Stimulated activated CD4-positive, alpha-beta T cell treated with anti-CD3 and anti-CD28 coated beads, Interleukin-1b, Interleukin-23, amount 100 ng/mL, for 1 hour (primary cell): ENCODE measurements at regions not wholly inside any gene's neighbourhood (a gene's known extent, or its start where the extent isn't known, plus 50 kb on each side); places are given as distances from the start of the nearest gene placed in this dataset.
"Not testable (repeated sequence)": the region's sequence is repeated elsewhere in the genome, so short reads cannot be mapped to it uniquely, and the experiment has no call there.

Source experiments
- DNase-seq, 2 donors: peaks; one replicate each; pipeline ENCODE4 v3.0.0-alpha.2; 2020; ENCODE audit warnings: low read depth in 2 of 2

DNA sequence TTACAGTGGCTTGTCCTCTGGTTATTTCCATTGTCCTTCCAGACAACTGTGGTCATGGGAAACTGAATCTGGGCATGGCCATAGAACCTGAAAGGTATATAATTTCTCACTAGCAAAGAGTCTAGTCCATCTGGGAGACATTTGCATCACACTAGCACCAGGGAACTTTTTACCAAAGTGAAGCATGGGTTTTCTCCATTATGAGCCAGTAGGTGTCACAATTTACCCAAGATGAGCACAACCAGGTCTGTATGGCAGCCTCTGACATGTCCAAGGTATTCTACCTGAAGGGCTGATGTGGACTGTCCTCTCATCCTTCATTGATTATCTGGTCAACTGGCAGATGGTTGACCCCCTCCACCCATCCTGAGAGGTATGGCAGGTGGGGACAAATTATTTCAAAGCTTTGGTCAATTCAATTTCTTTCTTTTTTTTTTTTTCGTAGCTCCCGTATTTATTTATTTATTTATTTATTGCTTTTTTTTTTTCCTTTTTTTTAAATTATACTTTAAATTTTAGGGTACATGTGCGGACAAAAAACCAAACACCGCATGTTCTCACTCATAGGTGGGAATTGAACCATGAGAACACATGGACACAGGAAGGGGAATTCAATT is 425.9 kb downstream of the TMEM135 start:
- no peak for DNase-seq

DNA sequence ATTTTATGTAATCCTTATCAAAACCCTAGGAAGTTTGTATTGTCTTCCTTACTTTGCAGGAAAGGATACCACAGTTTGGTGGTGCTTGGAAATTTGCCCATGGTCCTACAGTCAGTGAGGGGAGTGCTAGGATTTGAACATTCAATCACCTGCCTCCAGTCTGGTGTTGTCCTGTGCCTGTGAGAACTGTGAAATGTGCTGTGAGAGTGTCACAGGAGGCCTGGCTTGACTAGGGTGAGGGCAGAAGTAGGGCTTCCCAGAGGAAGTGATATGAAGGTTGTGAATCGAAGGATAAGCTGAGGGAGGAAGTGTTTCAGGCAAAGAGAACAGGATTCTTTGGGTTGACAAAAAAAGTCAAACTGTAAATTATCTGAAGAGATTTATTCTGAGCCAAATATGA is 424.4 kb downstream of the TMEM135 start:
- no peak for DNase-seq

DNA sequence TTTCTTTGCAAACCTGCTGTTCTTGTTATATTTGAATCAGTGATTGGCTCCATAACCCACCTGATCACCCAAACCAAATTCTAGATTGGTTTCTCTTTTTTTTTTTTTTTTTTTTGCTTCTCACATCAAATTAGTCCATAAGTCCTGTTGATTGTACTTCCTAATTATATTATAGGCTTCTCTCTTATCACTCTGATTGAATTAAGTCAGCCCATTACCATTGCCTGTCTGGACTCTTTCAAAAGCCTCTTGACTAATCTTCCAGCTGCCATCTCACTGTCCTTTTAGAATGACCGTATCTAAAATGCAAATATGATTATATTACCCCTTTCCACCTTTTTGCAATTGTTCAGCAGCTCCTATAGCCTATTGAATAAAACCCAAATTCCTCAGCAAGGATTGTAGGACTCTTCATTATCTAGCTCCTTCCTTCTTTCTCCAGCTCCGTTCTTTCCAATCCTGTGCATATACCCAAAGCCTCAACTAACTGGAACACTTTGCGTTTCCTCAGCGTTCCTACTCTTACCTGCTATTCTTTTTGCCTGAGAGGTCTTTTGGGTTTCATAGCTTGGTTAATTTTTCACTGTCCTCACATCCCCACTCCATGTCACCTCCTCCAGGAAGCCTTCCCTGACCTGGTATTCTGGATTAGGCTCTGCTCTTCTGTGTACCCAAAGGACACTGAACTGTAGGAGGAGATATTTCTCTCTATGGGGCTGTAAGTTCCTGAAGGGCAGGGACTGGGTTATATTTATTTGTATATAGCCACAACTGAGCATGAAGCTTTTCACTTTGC is 423.3 kb downstream of the TMEM135 start:
- DNase-seq = no peak

DNA sequence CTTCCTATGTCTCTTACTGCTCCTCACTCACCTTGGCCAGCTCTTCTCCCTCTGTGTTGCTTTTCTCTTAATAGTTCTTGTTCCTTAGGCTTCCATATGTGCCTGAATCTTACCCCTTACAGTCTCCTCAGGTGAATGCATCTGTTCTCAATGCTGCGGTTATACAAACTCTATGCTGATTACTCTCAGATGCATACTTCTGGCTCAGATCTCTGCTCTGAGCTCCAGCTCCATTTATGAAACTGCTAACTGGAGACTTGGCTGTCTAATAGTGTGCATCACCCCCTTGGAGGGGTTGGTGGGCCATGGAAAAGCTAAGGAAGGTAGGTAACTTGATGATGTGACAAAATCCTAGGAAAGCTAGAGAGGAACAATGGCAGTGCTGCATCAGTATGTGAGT is 422.5 kb downstream of the TMEM135 start:
- DNase-seq = no peak

DNA sequence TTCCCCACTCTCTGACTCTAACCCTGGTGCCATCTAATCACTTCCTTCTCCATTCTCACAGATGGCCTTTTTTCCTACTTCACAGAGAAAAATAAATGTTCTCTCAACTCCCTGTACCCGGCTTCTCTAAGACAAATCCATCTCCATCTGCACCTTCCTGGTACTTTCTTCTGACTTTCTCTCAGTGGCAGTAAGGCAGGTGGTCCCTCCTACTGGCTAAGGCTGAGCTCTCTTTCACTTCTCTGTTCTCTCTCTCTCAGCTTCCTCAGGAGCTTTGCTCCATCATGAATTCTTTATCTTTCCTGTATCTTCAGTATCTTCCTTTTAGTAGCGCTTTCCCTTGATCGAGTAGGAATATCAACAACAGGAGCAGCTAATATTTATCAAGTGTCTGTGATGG is 421.6 kb downstream of the TMEM135 start:
- no peak for DNase-seq

DNA sequence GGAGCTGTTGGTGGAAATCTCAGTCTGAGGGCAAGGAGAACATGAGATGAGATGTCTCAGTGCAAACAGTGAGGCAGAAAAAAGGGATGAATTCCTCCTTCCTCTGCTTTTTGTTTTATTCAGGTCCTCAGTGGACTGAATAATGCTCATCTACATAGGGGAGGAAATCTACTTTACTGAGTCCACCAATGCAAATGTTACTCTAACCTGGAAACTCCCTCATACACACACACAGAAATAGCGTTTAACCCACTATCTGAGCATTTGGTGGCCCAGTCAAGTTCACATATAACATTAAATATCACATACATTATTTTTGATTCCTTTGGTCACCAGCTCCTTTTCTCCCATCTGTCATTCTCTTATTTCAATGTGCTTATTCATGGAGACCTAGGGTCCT is 418.8 kb downstream of the TMEM135 start:
- DNase-seq = no peak

DNA sequence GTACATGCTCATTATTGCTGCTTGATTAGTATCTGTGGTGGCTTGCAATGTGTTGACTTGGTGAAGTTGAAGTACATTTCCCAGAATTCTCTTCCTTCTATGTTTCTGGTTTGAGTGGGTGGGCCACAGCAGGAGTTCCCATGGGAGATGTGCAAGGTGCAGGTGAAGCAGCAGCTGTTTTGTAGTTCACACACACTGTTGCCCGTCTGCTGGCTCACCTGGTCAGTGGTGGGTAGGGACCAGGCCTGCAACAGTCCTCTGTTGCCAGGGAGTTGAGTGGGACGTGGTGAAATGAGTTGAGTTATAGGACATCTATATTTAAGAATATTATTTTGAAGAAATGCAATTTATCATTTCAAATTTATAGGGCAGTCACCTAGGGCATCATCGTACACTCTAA is 417.4 kb downstream of the TMEM135 start:
- DNase-seq = no peak

DNA sequence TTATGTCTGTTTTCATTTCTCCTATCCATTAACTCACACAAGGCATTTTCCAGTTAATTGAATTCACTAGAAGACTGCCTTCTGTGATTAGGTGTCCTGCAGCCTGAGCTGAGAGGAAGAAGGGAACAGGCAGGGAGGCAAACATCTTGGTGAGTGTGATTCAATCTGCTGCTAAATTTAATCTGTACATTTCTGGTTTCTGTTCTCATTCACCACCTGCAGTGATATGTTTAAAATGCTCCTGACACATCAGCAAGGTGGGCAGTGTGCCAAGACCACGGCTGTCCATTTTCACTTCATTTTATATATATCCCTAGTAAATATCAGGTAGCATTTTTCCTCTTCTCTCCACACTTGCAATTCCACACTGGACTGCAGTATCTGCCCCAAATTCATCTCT is 416.5 kb downstream of the TMEM135 start:
- DNase-seq = no peak

DNA sequence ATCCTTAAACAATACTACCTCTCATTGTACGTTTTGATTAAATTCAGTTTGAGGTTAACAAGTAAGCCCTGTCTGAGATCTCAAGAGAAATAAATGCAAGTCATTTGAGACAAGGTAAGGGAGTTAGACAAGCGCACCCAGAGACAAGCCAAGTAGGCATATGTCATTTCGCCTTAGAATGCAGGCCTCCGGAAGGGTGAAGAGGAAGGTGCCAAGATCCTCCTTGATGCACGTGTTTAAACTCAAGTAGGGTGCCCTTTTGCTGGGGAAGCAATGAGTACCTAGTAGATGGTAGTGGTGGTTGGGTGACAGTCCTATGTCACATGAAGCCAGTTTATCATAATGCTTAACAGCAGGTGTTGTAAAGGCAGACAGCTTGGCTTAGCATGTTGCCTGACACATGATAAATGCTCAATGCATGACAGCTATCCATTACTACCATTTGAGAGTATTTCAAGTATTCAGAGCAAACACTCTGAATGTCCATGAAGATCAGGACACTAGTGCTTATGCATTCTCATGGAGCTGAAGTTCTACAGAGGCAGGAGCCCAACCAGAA is 415.9 kb downstream of the TMEM135 start:
- DNase-seq = no peak

DNA sequence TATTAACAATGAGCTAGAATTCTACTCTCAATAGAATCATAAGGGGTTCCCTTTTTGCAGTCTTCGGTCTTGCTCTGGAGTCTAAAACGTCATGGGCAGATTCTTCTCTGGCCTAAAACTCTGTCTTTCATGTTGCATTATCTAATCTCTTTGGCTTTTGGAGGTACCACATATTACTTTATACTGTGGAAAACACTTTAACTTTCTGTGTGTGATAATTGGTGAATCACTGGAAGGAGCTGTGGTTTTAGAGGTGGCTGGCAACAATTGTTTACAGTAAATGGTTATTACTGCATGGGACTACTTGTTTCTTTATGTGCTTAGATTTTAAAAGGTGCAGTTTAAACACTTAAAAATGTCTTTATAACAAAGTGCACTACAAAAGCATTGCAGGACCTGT is 414.3 kb downstream of the TMEM135 start:
- not testable (repeated sequence) for DNase-seq

DNA sequence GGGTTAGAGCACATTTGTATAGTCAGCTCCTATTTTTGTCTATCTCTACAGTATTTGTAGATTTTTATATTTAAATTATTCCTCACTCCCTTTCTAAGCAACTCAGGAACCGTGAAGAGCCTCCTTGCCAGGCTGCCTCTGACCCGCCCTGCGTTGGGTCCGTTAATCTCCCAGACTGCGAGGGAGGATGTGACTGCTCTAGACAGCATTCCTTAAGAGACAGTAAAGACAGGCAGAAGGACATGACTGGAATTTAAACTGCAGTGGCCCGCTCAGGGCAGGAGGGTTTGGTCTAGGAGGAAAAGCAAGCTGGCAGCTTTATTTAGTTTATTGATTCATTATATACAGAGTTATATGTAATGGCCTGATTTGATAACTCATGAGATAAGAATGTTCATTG is 413.7 kb downstream of the TMEM135 start:
- no peak for DNase-seq

DNA sequence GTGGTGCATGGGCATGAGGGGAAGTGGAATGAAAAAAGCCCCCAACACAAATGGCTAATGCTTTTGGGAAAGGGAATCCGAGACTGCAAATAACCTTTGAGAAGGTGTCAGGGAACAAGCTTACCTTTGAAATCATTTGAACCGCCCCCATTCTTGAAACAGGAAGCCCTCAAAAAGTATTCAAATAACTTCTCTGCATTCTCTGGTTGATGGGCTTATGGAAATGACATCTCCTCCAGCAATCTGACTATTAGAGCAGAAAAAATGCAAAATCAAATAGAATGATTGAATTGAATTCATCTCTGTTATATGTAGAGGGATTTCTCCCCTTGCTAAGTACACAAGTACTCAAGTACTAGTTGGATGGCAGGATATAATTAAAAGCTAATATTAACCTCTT is 409.9 kb downstream of the TMEM135 start:
- no peak for DNase-seq

DNA sequence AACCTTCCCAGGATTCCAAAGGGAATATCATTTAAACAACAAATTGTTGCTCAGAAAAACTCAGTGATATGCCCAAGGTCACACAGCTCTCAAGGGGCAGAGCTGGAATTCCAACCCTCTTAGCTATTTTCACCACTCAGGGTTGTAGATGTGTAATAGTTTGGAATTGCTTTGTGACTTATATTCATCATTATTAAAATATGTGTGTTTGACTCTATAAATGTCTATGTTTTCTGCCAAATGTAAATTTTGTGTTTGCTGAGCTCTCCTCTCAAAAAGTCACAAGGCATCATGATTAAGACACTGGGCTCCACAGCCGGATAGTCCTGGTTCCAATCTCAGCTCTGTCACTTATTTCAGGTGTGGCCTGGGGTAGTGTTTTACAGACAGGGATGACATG is 407.3 kb downstream of the TMEM135 start:
- no peak for DNase-seq

DNA sequence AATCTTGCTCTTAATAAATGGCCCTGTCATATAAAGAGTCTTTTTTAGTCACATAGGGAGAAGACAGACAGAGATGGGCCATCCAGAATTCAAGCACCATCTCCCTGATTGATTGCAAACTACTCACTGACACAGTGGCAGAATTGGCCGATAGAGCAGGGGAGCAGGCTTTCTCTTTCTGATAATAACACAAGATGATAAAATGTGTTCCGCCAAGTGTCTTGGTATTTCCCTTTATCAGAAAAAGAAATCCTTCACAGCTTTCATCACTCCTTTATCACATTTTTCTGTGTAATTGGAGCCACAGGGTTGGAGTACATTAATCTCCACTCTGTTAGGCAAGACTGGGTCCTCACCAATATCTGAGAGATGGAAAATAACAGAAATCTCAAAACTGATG is 406.0 kb downstream of the TMEM135 start:
- DNase-seq = no peak

DNA sequence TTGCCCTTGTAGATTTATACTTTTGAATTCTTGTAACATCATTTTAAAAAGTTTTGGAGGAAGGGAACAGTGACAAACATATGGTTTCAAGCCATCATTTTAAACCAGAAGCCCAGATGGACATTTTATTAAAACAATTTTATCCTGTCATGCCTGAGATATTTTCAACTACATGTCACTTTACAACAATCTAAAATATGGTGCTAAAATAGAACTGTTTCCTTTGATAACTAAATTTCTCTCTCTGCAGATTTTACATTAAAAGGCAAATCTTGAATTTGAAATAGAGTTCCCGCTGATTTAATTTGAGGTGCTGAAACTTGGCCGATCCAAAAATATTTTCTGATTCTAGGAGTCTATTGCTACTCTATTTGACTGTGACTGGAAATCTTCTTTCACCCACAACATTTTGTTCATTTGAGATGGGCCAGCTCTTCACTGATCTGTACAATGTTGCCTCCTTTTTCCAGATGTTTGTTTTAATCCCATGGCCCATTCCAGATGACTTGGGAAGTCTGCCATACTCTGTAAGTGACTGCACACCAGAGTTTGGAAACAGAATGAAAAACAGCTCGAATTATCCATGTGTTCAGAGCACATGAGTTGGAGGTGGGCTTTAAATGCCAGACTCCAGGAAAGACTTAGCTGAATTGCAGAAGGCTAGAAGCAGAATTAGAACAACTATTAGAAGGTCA is 402.5 kb downstream of the TMEM135 start:
- DNase-seq = no peak

DNA sequence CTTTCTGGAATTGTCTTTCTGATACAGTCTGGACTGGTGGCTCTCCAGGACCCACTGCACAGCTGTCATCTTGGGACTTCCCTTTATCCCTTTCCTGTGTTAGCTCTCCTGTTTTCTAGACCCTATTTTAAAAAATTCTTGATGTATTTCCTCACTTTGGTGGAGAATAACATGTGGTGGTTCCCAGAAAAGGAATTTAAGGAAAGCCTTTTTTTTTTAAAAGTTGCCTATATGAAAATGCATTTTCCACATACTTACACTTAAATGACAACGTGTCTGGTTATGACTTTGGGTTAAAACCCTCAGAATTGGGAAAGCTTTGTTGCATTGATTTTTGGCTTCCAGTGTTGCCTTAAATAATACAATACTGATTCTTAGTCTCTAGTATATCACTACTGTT is 400.7 kb downstream of the TMEM135 start:
- no peak for DNase-seq

DNA sequence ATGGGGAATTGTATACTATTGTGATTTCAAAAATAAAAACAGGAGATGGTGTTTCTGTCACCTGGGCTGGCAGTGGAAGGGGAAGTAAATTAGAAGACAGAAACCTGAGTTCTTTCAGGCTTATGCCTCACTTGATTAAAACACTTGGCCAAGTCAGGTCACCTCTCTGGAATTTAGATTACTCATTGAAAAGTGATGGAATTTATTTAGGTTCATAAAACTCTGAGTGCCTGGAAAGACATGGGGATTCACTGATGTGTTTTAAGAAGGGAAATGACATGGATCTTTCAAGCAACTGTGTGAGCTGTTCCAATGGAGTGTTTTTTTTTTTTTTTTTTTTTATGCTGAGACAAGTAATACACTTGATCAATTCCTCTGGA is 400.1 kb downstream of the TMEM135 start:
- no peak for DNase-seq

DNA sequence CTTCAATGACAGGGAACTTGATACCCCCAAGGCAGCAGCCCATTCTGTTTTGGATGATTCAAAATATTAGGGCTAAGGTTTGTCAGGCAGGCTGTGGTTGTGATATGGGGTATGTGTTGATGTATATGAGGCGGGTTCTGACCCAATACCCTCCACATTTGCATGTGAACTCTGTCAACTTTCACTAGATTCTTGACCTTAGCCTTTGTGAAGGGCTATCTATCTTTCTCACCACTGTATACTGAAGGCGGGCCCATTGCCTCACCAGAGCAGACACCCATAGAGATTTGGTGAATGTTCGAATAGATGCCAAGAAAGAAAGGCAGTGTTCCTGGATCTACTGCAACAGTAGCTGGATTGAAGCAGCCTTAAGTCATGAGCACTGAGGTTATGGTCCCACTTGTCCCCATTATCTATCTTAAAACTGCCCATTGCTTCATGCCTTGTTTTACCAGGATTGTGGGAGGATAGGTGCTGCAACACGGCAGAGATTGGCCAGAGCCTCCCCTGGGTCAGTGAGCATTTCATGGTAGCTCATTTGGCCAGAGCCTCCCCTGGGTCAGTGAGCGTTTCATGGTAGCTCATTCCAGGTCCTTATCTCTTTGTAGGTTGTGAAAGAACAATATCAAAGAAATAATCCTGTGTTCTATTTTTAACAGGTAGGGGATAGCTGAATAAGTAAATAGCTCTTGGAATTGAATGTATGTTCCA is 399.6 kb downstream of the TMEM135 start:
- no peak for DNase-seq

DNA sequence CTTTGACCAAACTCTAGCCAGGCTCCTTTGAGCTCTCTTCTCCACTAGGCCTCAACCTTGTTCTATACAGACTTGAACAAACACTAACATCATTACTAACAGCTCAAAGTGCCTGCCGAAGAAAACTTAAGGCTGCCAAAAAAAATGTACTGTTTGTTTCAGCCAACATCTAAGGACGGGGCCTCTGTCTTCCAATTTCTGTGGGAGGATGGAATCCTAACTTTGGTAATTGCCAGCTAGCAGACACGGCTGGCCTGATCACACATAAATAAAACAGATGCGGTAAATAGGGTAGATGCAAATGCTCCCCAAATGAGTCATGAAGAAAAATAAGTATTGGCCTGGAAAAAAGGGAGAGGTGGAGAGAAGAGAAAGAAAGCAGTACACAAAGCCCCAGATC is 394.3 kb downstream of the TMEM135 start:
- no peak for DNase-seq

DNA sequence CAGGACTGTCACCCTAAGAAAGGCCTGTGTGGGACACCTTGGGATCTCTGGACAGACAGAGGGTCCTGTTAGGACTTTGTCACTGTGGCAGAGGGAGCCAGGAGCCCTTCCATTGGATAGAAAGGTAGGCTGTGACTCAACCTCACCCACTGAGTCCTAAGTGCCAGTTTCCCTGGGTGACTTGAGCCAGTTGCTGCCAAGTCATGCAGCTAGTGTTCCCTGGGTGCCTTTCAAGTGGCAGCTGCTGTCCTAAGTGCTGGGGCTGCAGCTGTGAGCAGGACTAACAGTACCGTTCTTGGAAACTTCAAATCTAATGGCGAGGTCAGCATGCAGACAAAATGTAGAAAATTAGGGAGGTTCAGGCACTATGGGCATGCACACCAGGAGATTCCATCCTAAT is 393.7 kb downstream of the TMEM135 start:
- no peak for DNase-seq

DNA sequence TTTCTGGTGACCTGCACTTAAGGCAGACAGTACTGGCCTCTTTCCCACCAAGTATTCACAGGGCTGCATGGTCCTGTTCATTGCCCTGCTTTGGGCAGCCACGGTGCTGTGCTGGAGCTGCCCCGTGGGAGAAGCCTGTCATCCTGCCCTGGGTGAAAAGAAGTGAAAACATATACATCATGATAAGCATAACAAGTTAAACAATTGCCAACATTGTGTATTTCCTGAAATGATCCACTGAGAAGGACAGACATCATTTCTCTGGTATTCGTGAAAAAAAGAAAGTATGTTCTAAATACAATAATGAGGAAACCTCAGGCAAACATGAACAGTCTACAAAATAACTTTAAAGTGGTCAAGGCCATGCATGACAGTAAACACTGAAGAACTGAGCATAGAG is 393.1 kb downstream of the TMEM135 start:
- no peak for DNase-seq

DNA sequence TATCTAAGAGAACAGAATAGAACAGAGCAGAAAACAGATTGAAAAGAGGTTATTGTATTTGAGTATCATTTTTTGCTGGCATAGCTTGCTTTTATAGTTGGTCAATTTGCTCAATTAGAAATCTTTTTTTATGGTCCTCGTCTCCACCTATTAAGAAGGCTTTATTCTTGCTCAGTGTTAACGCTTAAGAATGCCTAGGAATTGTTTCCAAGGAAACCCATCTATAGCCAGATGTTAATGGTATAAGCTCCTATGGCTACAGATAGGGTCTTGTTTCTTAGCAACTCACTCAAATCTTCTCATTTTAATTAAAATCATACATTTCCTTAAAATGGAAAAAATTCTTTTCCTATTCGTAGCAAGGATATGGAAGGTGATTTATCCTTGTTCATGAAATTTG is 392.3 kb downstream of the TMEM135 start:
- DNase-seq = no peak
